ENCODE measurements at regions not wholly inside any gene's neighbourhood (a gene's known extent, or its start where the extent isn't known, plus 50 kb on each side); places are given as distances from the start of the nearest gene placed in this dataset.

DNA sequence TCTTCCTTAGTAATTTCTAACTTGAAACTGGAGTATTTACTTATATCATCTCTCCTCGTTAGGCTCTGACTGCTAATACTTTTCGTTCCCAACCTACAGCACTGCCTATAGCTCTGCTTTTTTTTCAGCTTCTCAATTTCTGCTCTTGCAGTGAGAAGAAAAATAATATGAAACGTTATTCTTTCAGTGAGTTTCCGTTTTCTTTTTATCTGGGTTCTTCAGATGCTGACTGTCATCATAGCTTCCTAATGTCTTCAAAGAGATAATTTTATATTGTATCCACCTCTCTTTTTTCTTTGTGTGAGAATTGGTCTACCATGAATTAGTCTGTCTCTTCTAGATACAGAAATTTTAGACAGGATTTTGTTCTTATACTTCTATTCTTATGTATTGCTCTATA is 454.9 kb downstream of the LMO7 start:
- no peak for TF ChIP-seq POLR2A (IDR thresholded peaks at IDR 0.05)
- TF ChIP-seq, protein P1, sequence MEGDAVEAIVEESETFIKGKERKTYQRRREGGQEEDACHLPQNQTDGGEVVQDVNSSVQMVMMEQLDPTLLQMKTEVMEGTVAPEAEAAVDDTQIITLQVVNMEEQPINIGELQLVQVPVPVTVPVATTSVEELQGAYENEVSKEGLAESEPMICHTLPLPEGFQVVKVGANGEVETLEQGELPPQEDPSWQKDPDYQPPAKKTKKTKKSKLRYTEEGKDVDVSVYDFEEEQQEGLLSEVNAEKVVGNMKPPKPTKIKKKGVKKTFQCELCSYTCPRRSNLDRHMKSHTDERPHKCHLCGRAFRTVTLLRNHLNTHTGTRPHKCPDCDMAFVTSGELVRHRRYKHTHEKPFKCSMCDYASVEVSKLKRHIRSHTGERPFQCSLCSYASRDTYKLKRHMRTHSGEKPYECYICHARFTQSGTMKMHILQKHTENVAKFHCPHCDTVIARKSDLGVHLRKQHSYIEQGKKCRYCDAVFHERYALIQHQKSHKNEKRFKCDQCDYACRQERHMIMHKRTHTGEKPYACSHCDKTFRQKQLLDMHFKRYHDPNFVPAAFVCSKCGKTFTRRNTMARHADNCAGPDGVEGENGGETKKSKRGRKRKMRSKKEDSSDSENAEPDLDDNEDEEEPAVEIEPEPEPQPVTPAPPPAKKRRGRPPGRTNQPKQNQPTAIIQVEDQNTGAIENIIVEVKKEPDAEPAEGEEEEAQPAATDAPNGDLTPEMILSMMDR (IDR thresholded peaks at IDR 0.05), result no peak
